ENCODE measurements at regions not wholly inside any gene's neighbourhood (a gene's known extent, or its start where the extent isn't known, plus 50 kb on each side); places are given as distances from the start of the nearest gene placed in this dataset.

GRCh38 chr11:112526699-112527416, 266.2 kb upstream of the PLET1 start:
- peak; percentile 2 for DNase-seq (ENCODE audit: low read depth)
- TF ChIP-seq CTCF (conservative IDR thresholded peaks at IDR 0.05; ENCODE audit: control insufficient read depth, insufficient read depth, low read depth, low read length), result no peak
- H3K4me3 ChIP-seq (ENCODE audit: control insufficient read depth, low read depth, low read length), result no peak overlapping the region

- no peak overlapping the region for H3K4me3 ChIP-seq (ENCODE audit: control insufficient read depth, low read depth, low read length)
- no peak for DNase-seq (ENCODE audit: low read depth)
- TF ChIP-seq CTCF (conservative IDR thresholded peaks at IDR 0.05; ENCODE audit: control insufficient read depth, insufficient read depth, low read depth, low read length), result no peak
These were observed 268.4 kb upstream of the PLET1 start for GRCh38 chr11:112529071-112529470.

- DNase-seq (ENCODE audit: low read depth), result no peak
- H3K4me3 ChIP-seq (ENCODE audit: control insufficient read depth, low read depth, low read length), result no peak overlapping the region
- no peak for TF ChIP-seq CTCF (conservative IDR thresholded peaks at IDR 0.05; ENCODE audit: control insufficient read depth, insufficient read depth, low read depth, low read length)
These were observed 271.8 kb upstream of the PLET1 start for GRCh38 chr11:112532506-112532905.

GRCh38 chr11:112533682-112534081, 273.0 kb upstream of the PLET1 start:
- TF ChIP-seq CTCF (conservative IDR thresholded peaks at IDR 0.05; ENCODE audit: control insufficient read depth, insufficient read depth, low read depth, low read length), result no peak
- no peak for DNase-seq (ENCODE audit: low read depth)
- H3K4me3 ChIP-seq (ENCODE audit: control insufficient read depth, low read depth, low read length), result no peak overlapping the region

- no peak for DNase-seq (ENCODE audit: low read depth)
- TF ChIP-seq CTCF (conservative IDR thresholded peaks at IDR 0.05; ENCODE audit: control insufficient read depth, insufficient read depth, low read depth, low read length), result no peak
- H3K4me3 ChIP-seq (ENCODE audit: control insufficient read depth, low read depth, low read length), result no peak overlapping the region
These were observed 273.5 kb upstream of the PLET1 start for GRCh38 chr11:112534208-112534607.

GRCh38 chr11:112537026-112537425, 276.4 kb upstream of the PLET1 start:
- no peak overlapping the region for H3K4me3 ChIP-seq (ENCODE audit: control insufficient read depth, low read depth, low read length)
- DNase-seq (ENCODE audit: low read depth), result no peak
- no peak for TF ChIP-seq CTCF (conservative IDR thresholded peaks at IDR 0.05; ENCODE audit: control insufficient read depth, insufficient read depth, low read depth, low read length)
